Small intestine (tissue), 7 donors: ENCODE measurements at regions not wholly inside any gene's neighbourhood (a gene's known extent, or its start where the extent isn't known, plus 50 kb on each side); places are given as distances from the start of the nearest gene placed in this dataset.
"Not testable (repeated sequence)": the region's sequence is repeated elsewhere in the genome, so short reads cannot be mapped to it uniquely, and the experiment has no call there.

ENCODE experiments used
- DNase-seq, 2 donors: peaks; one replicate each; pipeline versions ENCODE4 v3.0.0 to v3.0.0-alpha.2; 2013
- FAIRE-seq: peaks from 2 replicates; lab custom pipeline; 2012; peaks lifted over from hg19 to GRCh38; lab: Jason Lieb, UNC
- H3K27ac ChIP-seq, 3 donors: one replicate each; pipeline ENCODE4 v1.5.1; 2013; ENCODE audit warnings: low read length in 2 of 3, mild to moderate bottlenecking in 2 of 3, control low read depth in 1 of 3, inconsistent platforms in 1 of 3, low read depth in 1 of 3, moderate library complexity in 1 of 3
- H3K27me3 ChIP-seq, 3 donors: one replicate each; pipeline ENCODE4 v1.6.1; 2013; ENCODE audit warnings: low read length in 3 of 3, inconsistent platforms in 1 of 3; ENCODE audit not compliant: control insufficient read depth in 3 of 3, insufficient read depth in 3 of 3
- H3K36me3 ChIP-seq, 3 donors: one replicate each; pipeline ENCODE4 v1.6.1; 2013; ENCODE audit warnings: low read length in 3 of 3, inconsistent platforms in 1 of 3, low read depth in 1 of 3, mild to moderate bottlenecking in 1 of 3, moderate library complexity in 1 of 3; ENCODE audit not compliant: control insufficient read depth in 3 of 3, insufficient read depth in 2 of 3
- H3K4me1 ChIP-seq, 3 donors: one replicate each; pipeline ENCODE4 v1.6.1; 2013; ENCODE audit warnings: low read length in 2 of 3, inconsistent platforms in 1 of 3, low read depth in 1 of 3, mild to moderate bottlenecking in 1 of 3, moderate library complexity in 1 of 3; ENCODE audit not compliant: control insufficient read depth in 3 of 3, insufficient read depth in 2 of 3
- H3K4me3 ChIP-seq, 3 donors: one replicate each; pipeline ENCODE4 v1.5.1; 2013; ENCODE audit warnings: low read length in 3 of 3, control low read depth in 1 of 3, inconsistent platforms in 1 of 3, low read depth in 1 of 3, mild to moderate bottlenecking in 1 of 3, moderate library complexity in 1 of 3
- H3K9me3 ChIP-seq, 2 donors: one replicate each; pipeline ENCODE4 v1.6.1; 2013; ENCODE audit warnings: low read depth in 1 of 2, low read length in 1 of 2; ENCODE audit not compliant: control insufficient read depth in 2 of 2, insufficient read depth in 1 of 2
- WGBS, 3 donors: extraction: QIAGEN DNeasy Blood & Tissue Kit; methylation state at CpG; one replicate each; pipeline ENCODE4 v1.1.7; 2013; 5-methylcytosine and 5-hydroxymethylcytosine counted together
- donor health status: healthy with polysubstance abuse.
- donor health status: control.
- donor health status: control.
- donor health status: Bipolar disorder and iron deficiency.
- donor health status: healthy.

- Histone ChIP-seq H3K4me1 (peaks cover 0 to 3% (median 3%) of the 10 kb centered on the region in 3 donors), H3K27ac (peak overlapping the region in 2 of 3 donors; percentile 32 to 76), H3K4me3 (peak overlapping the region in 2 of 3 donors; percentile 4 to 15), H3K36me3 (no peaks in the 10 kb centered on the region), H3K27me3 (no peaks in the 10 kb centered on the region), H3K9me3 (peaks cover 0 to 14% of the 10 kb centered on the region in 2 donors)
- DNase-seq: no peak
- WGBS, 3 donors: 22 to 51% (median 32%) methylated on average over 4 of the region's 4 CpGs
- FAIRE-seq: no peak
Measured at GRCh38 chr4:158032733-158033415, 140.0 kb downstream of the GASK1B start.

- not testable (repeated sequence) for H3K27ac ChIP-seq, H3K36me3 ChIP-seq, H3K27me3 ChIP-seq, FAIRE-seq, H3K4me1 ChIP-seq, H3K4me3 ChIP-seq, DNase-seq
- H3K9me3 ChIP-seq: peaks cover 2 to 22% of the 10 kb centered on the region in 2 donors
Measured at GRCh38 chr4:158028381-158028780, 144.4 kb downstream of the GASK1B start.

GRCh38 chr4:158025131-158025530 lies 147.7 kb downstream of the GASK1B start:
- Histone ChIP-seq H3K27ac (no peak overlapping the region), H3K27me3 (no peaks in the 10 kb centered on the region), H3K36me3 (no peaks in the 10 kb centered on the region), H3K4me1 (peaks cover 0 to 10% (median 0%) of the 10 kb centered on the region in 3 donors), H3K9me3 (peaks cover 2 to 22% of the 10 kb centered on the region in 2 donors), H3K4me3 (no peak overlapping the region)
- peak in 1 of 2 donors; percentile 8 for DNase-seq
- WGBS, 3 donors: 41 to 72% (median 64%) methylated on average over 1 of the region's 1 CpG
- no peak for FAIRE-seq

- DNase-seq: peak in 1 of 2 donors; percentile 18
- 60 to 75% (median 74%) methylated on average over 5 of the region's 5 CpGs for WGBS, 3 donors
- H3K4me1 ChIP-seq: peaks cover 0 to 10% (median 0%) of the 10 kb centered on the region in 3 donors
- no peaks in the 10 kb centered on the region for H3K36me3 ChIP-seq
- no peaks in the 10 kb centered on the region for H3K9me3 ChIP-seq
- no peaks in the 10 kb centered on the region for H3K27me3 ChIP-seq
- no peak for FAIRE-seq
- peak overlapping the region in 1 of 3 donors; percentile 77 for H3K27ac ChIP-seq
- H3K4me3 ChIP-seq: no peak overlapping the region
Measured at GRCh38 chr4:158020734-158021346, 152.0 kb downstream of the GASK1B start.

GRCh38 chr4:158020176-158020575 lies 152.6 kb downstream of the GASK1B start:
- no peak for FAIRE-seq
- H3K27ac ChIP-seq: peak overlapping the region in 1 of 3 donors; percentile 77

GRCh38 chr4:158018831-158019230 lies 154.0 kb downstream of the GASK1B start:
- FAIRE-seq: no peak
- H3K27ac ChIP-seq: no peak overlapping the region
- DNase-seq: no peak

More at GRCh38 chr4:158020176-158020575, 152.6 kb downstream of the GASK1B start:
- H3K4me1 ChIP-seq: peaks cover 0 to 10% (median 0%) of the 10 kb centered on the region in 3 donors
- H3K4me3 ChIP-seq: no peak overlapping the region
- DNase-seq: peak; percentile 22 to 91
- H3K27me3 ChIP-seq: no peaks in the 10 kb centered on the region
- H3K9me3 ChIP-seq: no peaks in the 10 kb centered on the region
- H3K36me3 ChIP-seq: no peaks in the 10 kb centered on the region

GRCh38 chr4:158018221-158018830 lies 154.5 kb downstream of the GASK1B start:
- H3K27me3 ChIP-seq: no peaks in the 10 kb centered on the region
- 74 to 94% (median 88%) methylated on average over 1 of the region's 1 CpG for WGBS, 3 donors
- FAIRE-seq (no peak), DNase-seq (no peak)
- peaks cover 0 to 10% (median 0%) of the 10 kb centered on the region in 3 donors for H3K4me1 ChIP-seq
- no peaks in the 10 kb centered on the region for H3K36me3 ChIP-seq
- H3K9me3 ChIP-seq: no peaks in the 10 kb centered on the region
- H3K4me3 ChIP-seq: no peak overlapping the region
- no peak overlapping the region for H3K27ac ChIP-seq

More at GRCh38 chr4:158018831-158019230, 154.0 kb downstream of the GASK1B start:
- Histone ChIP-seq H3K36me3 (no peaks in the 10 kb centered on the region), H3K4me1 (peaks cover 0 to 10% (median 0%) of the 10 kb centered on the region in 3 donors), H3K4me3 (no peak overlapping the region), H3K27me3 (no peaks in the 10 kb centered on the region), H3K9me3 (no peaks in the 10 kb centered on the region)
- 79 to 89% (median 85%) methylated on average over 1 of the region's 1 CpG for WGBS, 3 donors

GRCh38 chr4:158016511-158016910 lies 156.3 kb downstream of the GASK1B start:
- 11 to 58% (median 23%) methylated on average over 1 of the region's 1 CpG for WGBS, 3 donors
- FAIRE-seq (no peak), DNase-seq (peak in 1 of 2 donors; percentile 12)
- Histone ChIP-seq H3K9me3 (no peaks in the 10 kb centered on the region), H3K36me3 (no peaks in the 10 kb centered on the region), H3K4me3 (no peak overlapping the region), H3K27ac (no peak overlapping the region), H3K4me1 (peaks cover 0 to 10% (median 0%) of the 10 kb centered on the region in 3 donors), H3K27me3 (no peaks in the 10 kb centered on the region)
